ENCODE measurements at regions not wholly inside any gene's neighbourhood (a gene's known extent, or its start where the extent isn't known, plus 50 kb on each side); places are given as distances from the start of the nearest gene placed in this dataset.

DNA sequence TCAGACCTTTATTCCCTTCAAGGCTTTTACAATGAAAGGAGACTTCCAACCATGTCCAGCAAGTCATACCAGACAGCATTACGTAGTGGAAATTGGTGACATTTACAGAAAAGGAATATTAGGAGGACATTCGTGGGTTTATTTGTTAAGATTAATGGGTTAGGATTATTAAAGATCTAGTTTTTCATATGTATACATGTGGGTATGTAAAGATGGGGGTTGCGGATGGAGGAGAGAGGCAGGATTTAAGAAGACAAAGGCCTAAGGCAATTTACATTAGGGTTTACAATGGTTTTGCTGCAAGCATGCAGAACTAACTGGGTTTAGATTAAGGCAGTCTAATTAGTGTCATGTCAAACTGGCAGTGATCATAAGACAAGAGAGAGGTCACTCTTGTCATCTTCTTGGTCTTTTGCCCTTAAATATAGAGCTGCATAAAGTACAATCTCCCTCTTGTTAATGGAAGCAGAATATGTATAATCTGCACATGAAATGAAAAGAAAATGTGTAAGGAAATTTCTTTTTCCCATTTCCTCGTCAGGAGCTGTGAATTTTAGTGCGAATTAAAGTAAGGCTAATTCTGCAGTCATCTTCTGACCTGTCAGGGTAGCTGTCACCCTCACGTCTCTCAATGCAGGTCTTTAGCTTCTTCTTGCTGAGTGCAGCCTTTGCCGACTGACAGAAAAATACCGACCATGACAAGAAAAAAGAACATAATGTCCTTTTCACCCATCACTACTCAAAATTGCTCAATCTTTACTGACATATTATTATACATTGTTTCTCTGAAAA, 258.9 kb upstream of the MEIS2 start:
- no peak overlapping the region for H3K27ac ChIP-seq
- no peak for DNase-seq (ENCODE audit: low spot score)
- POLR2A ChIA-PET (ENCODE audit: low non-redundant PET) = no interaction called here
- CTCF ChIA-PET = interaction anchor here (0.7 kb wide), 2 partner anchors 17 to 198 kb away, joined by 4 to 5 read pairs; no protein-coding TSS in a partner anchor
- TF ChIP-seq, protein P1, sequence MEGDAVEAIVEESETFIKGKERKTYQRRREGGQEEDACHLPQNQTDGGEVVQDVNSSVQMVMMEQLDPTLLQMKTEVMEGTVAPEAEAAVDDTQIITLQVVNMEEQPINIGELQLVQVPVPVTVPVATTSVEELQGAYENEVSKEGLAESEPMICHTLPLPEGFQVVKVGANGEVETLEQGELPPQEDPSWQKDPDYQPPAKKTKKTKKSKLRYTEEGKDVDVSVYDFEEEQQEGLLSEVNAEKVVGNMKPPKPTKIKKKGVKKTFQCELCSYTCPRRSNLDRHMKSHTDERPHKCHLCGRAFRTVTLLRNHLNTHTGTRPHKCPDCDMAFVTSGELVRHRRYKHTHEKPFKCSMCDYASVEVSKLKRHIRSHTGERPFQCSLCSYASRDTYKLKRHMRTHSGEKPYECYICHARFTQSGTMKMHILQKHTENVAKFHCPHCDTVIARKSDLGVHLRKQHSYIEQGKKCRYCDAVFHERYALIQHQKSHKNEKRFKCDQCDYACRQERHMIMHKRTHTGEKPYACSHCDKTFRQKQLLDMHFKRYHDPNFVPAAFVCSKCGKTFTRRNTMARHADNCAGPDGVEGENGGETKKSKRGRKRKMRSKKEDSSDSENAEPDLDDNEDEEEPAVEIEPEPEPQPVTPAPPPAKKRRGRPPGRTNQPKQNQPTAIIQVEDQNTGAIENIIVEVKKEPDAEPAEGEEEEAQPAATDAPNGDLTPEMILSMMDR (conservative IDR thresholded peaks at IDR 0.05; ENCODE audit: low read depth) = no peak

DNA sequence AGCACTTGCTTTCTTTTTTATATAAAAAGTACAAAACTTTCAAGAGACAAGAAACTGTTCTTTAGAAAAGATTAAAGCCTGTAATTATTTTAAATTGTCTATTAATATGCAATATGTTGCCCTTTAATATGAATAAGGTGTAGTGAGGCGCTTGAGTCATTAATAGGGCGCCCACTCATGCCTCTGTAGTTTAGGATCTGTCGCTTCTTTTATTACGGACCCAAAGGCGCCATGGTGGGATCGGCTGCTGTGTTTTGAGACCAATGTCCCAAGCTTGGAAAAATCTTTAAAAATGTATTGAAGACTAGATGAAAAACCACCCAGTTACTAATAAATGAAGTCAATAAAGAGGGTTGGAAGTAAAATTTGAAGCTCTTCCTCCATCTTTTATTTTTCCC, 259.5 kb upstream of the MEIS2 start:
- H3K27ac ChIP-seq = no peak overlapping the region
- TF ChIP-seq, protein P1 (conservative IDR thresholded peaks at IDR 0.05; ENCODE audit: low read depth) = no peak
- POLR2A ChIA-PET (ENCODE audit: low non-redundant PET) = no interaction called here
- DNase-seq (ENCODE audit: low spot score) = no peak
- CTCF ChIA-PET = interaction anchor here (0.7 kb wide), 2 partner anchors 16 to 463 kb away, joined by 3 to 5 read pairs; no protein-coding TSS in a partner anchor

DNA sequence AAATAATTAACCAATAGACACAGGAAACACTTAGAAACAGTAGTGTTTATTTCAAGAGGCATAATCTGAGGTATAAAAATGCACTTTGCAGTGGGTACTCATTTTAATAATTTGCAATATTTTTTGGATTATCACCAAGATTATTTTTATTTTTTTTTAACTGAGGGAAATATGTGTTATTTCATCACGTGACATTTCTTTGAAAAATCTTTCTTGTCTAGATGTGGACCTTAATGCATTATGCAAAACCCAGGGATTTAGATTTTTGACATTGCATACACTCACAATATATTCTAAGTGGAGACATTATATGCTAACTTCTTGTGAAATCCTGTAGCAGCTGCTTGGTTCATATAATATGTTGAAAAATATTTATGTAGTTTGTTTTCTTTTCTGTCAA, 260.4 kb upstream of the MEIS2 start:
- ChIA-PET CTCF (interaction anchor here (0.7 kb wide), 1 partner anchor 464 kb away, joined by 3 read pairs; no protein-coding TSS in a partner anchor), POLR2A (ENCODE audit: low non-redundant PET) (no interaction called here)
- TF ChIP-seq, protein P1 (conservative IDR thresholded peaks at IDR 0.05; ENCODE audit: low read depth) = no peak
- H3K27ac ChIP-seq = no peak overlapping the region
- DNase-seq (ENCODE audit: low spot score) = no peak

DNA sequence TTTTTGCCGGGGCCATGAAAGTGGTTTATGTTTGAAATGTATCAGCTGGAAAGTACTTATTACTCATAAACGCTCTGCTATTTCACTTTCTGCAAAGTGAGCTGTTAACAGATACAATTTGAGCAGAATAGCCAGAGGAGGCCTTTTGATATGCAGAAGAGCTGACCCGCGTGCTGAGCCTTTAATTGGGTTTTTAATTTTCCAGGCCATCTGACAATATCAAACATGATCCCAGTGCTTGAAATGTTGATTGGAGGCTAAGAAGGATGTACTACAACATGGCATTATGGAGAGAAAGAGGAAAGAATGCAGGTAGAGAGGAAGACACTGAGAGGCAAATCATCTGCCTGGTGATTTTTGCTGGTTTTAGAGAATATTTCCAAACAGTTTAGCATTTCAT, 261.3 kb upstream of the MEIS2 start:
- no peak for DNase-seq (ENCODE audit: low spot score)
- TF ChIP-seq, protein P1 (conservative IDR thresholded peaks at IDR 0.05; ENCODE audit: low read depth) = no peak
- H3K27ac ChIP-seq = no peak overlapping the region
- ChIA-PET CTCF (interaction anchor here (0.6 kb wide), 1 partner anchor 522 kb away, joined by 3 read pairs; no protein-coding TSS in a partner anchor), POLR2A (ENCODE audit: low non-redundant PET) (no interaction called here)

DNA sequence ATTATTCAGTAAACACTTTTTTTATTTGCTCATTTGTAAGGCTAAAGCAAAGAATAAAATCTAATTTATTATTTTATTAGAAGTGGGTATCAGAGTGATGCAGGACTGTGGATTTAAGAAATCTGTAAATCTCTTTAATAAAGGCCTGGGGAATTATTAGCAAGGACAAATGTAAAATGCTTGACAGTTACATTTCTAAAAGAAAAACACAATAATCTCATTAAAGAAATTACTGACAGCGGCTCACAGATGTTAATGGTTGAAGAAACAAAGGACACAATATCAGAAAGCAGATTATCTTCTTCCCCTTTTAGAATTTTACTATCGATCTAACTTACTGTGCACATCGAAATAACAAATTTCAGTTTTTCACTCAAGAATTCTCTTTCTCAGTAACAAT, 262.1 kb upstream of the MEIS2 start:
- no peak overlapping the region for H3K27ac ChIP-seq
- TF ChIP-seq, protein P1 (conservative IDR thresholded peaks at IDR 0.05; ENCODE audit: low read depth) = no peak
- POLR2A ChIA-PET (ENCODE audit: low non-redundant PET) = no interaction called here
- no peak for DNase-seq (ENCODE audit: low spot score)
- CTCF ChIA-PET = interaction anchor here (0.6 kb wide), 2 partner anchors 201 to 521 kb away, joined by 3 read pairs; no protein-coding TSS in a partner anchor

DNA sequence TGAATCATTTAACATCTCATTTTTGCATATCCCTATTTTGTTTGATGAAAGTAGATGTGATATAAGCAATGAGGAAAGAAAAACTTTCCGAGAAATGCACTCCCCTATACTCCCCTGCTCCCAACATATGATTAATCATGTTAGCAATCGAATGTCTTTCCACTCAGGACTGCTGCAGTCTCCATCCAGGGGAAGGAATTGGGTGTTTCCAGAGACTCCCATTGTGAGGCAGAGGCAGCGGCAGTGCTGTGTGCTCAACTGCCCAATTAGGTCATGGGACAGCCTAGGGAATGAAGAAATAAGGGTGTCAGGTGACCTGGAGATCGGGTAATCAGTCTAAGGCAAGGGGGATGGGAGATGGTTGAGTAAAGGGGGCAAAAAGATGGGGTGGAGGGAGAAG, 268.6 kb upstream of the MEIS2 start:
- ChIA-PET CTCF (no interaction called here), POLR2A (ENCODE audit: low non-redundant PET) (no interaction called here)
- no peak for DNase-seq (ENCODE audit: low spot score)
- H3K27ac ChIP-seq = no peak overlapping the region
- TF ChIP-seq, protein P1 (conservative IDR thresholded peaks at IDR 0.05; ENCODE audit: low read depth) = no peak
